Lung (tissue), 11 donors: ENCODE measurements at regions not wholly inside any gene's neighbourhood (a gene's known extent, or its start where the extent isn't known, plus 50 kb on each side); places are given as distances from the start of the nearest gene placed in this dataset.

Experiments
- ATAC-seq: fragments of 200-7000 bp; cut with Tn5 transposase; one replicate; pipeline ENCODE4 v1.9.1; 2020; ENCODE audit warnings: moderate number of reproducible peaks; ENCODE audit not compliant: insufficient read depth, low FRiP score
- DNase-seq, 3 donors: peaks; one replicate each; pipeline ENCODE4 v3.0.0-alpha.2; 2013 to 2017
- H3K27ac ChIP-seq, 2 donors: one replicate each; pipeline ENCODE4 v1.5.1; 2013; ENCODE audit warnings: mild to moderate bottlenecking in 2 of 2, moderate library complexity in 2 of 2, control low read depth in 1 of 2, inconsistent platforms in 1 of 2, low read depth in 1 of 2, low read length in 1 of 2
- H3K27me3 ChIP-seq, 3 donors: one replicate each; pipeline ENCODE4 v1.5.1; 2013; ENCODE audit warnings: low read length in 2 of 3; ENCODE audit not compliant: control insufficient read depth in 3 of 3, insufficient read depth in 3 of 3
- H3K36me3 ChIP-seq, 4 donors: one replicate each; pipeline ENCODE4 v1.5.1; 2013; ENCODE audit warnings: low read length in 4 of 4, mild to moderate bottlenecking in 1 of 4, moderate library complexity in 1 of 4; ENCODE audit not compliant: control insufficient read depth in 4 of 4, insufficient read depth in 4 of 4
- H3K4me1 ChIP-seq, 5 donors: one replicate each; pipeline ENCODE4 v1.5.1; 2013; ENCODE audit warnings: low read length in 5 of 5, mild to moderate bottlenecking in 2 of 5, moderate library complexity in 1 of 5; ENCODE audit not compliant: control insufficient read depth in 5 of 5, insufficient read depth in 5 of 5
- H3K4me3 ChIP-seq: one replicate; pipeline ENCODE4 v1.5.1; 2013; ENCODE audit warnings: mild to moderate bottlenecking, control low read depth, moderate library complexity
- H3K9ac ChIP-seq, 2 donors: one replicate each; pipeline ENCODE4 v1.5.1; 2013; ENCODE audit warnings: low read length in 2 of 2, control low read depth in 1 of 2; ENCODE audit not compliant: insufficient read depth in 1 of 2
- H3K9me3 ChIP-seq, 4 donors: one replicate each; pipeline ENCODE4 v1.5.1; 2013; ENCODE audit warnings: low read length in 3 of 4, mild to moderate bottlenecking in 1 of 4, moderate library complexity in 1 of 4; ENCODE audit not compliant: control insufficient read depth in 4 of 4, insufficient read depth in 3 of 4
- WGBS, 2 donors: extraction: QIAGEN DNeasy Blood & Tissue Kit; methylation state at CpG; one replicate each; pipeline ENCODE4 v1.1.7; 2013; 5-methylcytosine and 5-hydroxymethylcytosine counted together
- TF ChIP-seq, protein P1 (sequence below): IDR thresholded peaks from 2 replicates; pipeline ENCODE4 v1.5.1; 2012; ENCODE audit warnings: mild to moderate bottlenecking; ENCODE audit errors: control extremely low read depth, extremely low read depth
- donor health status: control.
- donor health status: control.
- donor health status: Bipolar disorder and iron deficiency.
- donor health status: healthy.
- donor health status: DM: yes; HTN: yes; CAD: no.

DNA sequence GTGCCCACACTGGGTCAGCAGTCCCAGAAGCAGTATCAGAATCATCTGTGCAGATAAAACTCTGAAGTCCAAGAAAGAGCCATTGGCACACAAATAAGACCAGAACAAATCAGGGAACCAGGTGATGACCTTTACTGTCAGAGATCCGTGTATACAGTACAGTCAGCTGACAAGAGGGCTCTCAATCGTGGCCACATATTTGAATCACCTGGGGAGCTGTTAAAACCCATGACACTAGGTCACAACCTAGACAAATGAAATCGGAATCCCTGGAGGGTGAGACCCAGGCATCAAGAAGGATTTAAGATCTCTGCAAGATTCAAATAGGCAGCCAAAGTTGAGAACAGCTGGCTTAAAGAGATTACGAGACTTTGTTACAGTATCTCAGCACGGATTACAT is 807.1 kb downstream of the RNF144A start:
- TF ChIP-seq, protein P1, sequence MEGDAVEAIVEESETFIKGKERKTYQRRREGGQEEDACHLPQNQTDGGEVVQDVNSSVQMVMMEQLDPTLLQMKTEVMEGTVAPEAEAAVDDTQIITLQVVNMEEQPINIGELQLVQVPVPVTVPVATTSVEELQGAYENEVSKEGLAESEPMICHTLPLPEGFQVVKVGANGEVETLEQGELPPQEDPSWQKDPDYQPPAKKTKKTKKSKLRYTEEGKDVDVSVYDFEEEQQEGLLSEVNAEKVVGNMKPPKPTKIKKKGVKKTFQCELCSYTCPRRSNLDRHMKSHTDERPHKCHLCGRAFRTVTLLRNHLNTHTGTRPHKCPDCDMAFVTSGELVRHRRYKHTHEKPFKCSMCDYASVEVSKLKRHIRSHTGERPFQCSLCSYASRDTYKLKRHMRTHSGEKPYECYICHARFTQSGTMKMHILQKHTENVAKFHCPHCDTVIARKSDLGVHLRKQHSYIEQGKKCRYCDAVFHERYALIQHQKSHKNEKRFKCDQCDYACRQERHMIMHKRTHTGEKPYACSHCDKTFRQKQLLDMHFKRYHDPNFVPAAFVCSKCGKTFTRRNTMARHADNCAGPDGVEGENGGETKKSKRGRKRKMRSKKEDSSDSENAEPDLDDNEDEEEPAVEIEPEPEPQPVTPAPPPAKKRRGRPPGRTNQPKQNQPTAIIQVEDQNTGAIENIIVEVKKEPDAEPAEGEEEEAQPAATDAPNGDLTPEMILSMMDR: no peak
- Histone ChIP-seq H3K9me3 (no peaks in the 10 kb centered on the region), H3K36me3 (no peaks in the 10 kb centered on the region), H3K27me3 (no peaks in the 10 kb centered on the region), H3K27ac (no peak overlapping the region), H3K4me3 (no peak overlapping the region), H3K9ac (no peak overlapping the region), H3K4me1 (peaks cover 0 to 22% (median 0%) of the 10 kb centered on the region in 5 donors)
- DNase-seq (no peak), ATAC-seq (no peak)
- 74 to 86% methylated on average over 5 of the region's 5 CpGs for WGBS, 2 donors

DNA sequence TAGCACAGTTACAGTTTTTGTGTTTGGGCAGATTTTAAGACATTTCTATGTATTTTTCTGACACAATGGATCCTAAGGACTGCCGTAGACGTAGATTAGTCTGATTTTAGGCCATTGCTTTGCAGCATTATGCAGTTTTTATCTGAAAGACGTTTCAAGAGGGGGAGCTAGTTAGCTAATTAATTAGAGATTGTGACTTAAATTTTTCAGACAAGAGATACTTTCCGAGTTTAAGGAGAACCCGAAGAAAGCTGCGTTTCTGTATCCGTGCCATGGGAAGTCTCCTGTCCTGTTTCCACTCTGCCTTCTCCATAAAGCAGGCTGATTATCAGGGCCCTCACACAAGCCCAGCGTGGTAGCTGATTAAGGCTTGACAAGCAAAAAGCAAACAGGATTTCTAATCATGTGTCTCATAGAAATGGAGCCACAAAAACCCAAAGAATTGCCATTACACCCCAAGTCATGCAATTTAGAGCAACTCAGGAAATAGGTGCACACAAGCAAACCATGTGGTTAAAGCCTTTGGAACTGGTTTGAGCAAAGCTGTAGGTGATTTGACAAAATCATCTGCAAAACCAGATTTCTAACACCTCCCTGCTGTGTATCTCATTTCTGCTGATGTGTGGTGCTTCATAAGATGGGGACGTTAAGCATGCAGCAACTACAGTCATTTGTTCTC is 808.1 kb downstream of the RNF144A start:
- WGBS, 2 donors: 37 to 45% methylated on average over 9 of the region's 9 CpGs
- TF ChIP-seq, protein P1: no peak
- H3K4me1 ChIP-seq: peaks cover 0 to 22% (median 0%) of the 10 kb centered on the region in 5 donors
- no peak overlapping the region for H3K27ac ChIP-seq
- no peak overlapping the region for H3K4me3 ChIP-seq
- no peaks in the 10 kb centered on the region for H3K9me3 ChIP-seq
- H3K36me3 ChIP-seq: no peaks in the 10 kb centered on the region
- ATAC-seq (peak; percentile 11), DNase-seq (peak; percentile 29 to 81 (median 72))
- H3K27me3 ChIP-seq: no peaks in the 10 kb centered on the region
- no peak overlapping the region for H3K9ac ChIP-seq

DNA sequence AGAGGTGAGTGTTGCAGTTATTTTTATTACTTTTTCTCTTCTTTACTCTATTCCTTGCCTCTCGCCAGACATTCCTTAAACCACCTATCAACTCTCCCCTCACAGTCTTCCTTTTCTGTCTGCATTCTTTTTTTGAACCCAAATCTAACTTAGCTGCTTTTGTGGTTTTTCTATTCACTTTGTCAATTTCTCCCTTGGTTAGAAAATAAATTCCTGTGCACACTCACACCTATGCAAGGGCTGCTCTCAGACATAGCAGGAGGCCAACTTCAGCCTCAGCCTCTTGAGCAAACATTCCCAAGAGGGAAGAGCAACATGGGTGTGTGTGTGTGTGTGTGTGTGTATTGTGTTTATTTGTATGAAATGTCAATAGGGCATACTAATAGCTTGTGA is 808.6 kb downstream of the RNF144A start:
- H3K9ac ChIP-seq: no peak overlapping the region
- no peaks in the 10 kb centered on the region for H3K36me3 ChIP-seq
- no peak overlapping the region for H3K4me3 ChIP-seq
- H3K27me3 ChIP-seq: no peaks in the 10 kb centered on the region
- H3K9me3 ChIP-seq: no peaks in the 10 kb centered on the region
- TF ChIP-seq, protein P1: no peak
- H3K27ac ChIP-seq: no peak overlapping the region
- peaks cover 0 to 22% (median 0%) of the 10 kb centered on the region in 5 donors for H3K4me1 ChIP-seq
- peak in 1 of 3 donors; percentile 21 for DNase-seq
- WGBS, 2 donors: 89 to 90% methylated on average over 1 of the region's 1 CpG
- no peak for ATAC-seq

DNA sequence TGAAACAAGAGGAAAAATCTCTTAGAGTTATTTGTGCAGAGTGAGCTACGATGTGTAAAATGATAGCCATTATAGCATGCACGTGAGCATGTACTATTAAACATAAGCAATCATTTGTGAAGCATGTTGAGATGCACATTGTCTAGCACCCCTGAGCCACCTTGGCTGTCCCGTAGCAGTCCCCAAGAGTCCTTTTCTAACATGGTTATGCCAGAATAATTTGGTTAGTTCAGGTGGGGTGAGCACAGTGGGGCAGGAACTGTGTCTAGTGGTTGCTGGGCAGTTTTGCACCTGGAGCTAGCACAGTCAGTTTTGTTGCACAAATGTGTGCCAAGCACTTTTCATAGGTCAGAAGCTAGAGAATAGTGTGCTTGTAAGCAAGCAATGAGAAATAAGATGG is 809.8 kb downstream of the RNF144A start:
- DNase-seq: no peak
- H3K4me3 ChIP-seq: no peak overlapping the region
- 89 to 93% methylated on average over 3 of the region's 3 CpGs for WGBS, 2 donors

More for the DNA sequence above, 809.8 kb downstream of the RNF144A start:
- Histone ChIP-seq H3K27ac (no peak overlapping the region), H3K36me3 (no peaks in the 10 kb centered on the region), H3K9ac (no peak overlapping the region), H3K4me1 (peaks cover 0 to 14% (median 0%) of the 10 kb centered on the region in 5 donors), H3K27me3 (no peaks in the 10 kb centered on the region), H3K9me3 (no peaks in the 10 kb centered on the region)
- TF ChIP-seq, protein P1: no peak
- no peak for ATAC-seq
